Erythroblast (primary cell): ENCODE measurements at regions not wholly inside any gene's neighbourhood (a gene's known extent, or its start where the extent isn't known, plus 50 kb on each side); places are given as distances from the start of the nearest gene placed in this dataset.

Experiments
- GATA1 ChIP-seq: IDR thresholded peaks from 2 replicates; pipeline ENCODE4 v1.6.1; 2011; ENCODE audit warnings: low read depth, mild to moderate bottlenecking, control low read depth, low read length, moderate library complexity
- POLR2A ChIP-seq: IDR thresholded peaks from 2 replicates; pipeline ENCODE4 v1.6.1; 2011; ENCODE audit warnings: mild to moderate bottlenecking, low read length

- TF ChIP-seq POLR2A (no peak), GATA1 (no peak)
Measured at GRCh38 chr20:57073402-57073801, 193.0 kb downstream of the BMP7 start.
